ENCODE measurements at regions not wholly inside any gene's neighbourhood (a gene's known extent, or its start where the extent isn't known, plus 50 kb on each side); places are given as distances from the start of the nearest gene placed in this dataset.
"Not testable (repeated sequence)": the region's sequence is repeated elsewhere in the genome, so short reads cannot be mapped to it uniquely, and the experiment has no call there.

DNA sequence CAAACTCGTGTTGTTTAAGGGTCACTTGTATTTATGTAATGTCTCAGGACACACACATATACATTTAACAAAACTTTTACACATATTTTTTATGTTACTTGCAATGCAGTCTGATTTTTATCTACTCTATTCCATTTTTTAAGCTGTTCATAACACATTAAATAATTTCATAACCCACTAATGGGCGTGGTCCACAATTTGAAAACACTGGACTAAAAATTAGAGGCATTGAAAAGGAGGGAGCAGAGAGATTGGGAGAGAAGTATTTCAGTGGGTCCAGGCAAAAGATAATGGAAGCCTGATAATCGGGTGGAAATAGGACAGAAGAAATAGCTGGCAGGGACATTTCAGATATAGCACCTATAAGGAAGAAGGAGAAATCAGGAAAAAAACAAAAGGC, 597.3 kb upstream of the CLINT1 start:
- no peak for DNase-seq (ENCODE audit: low read depth in 4 of 4, low spot score in 3 of 4)

GRCh38 chr5:158451993-158452672, 593.2 kb upstream of the CLINT1 start:
- no peak for DNase-seq (ENCODE audit: low read depth in 4 of 4, low spot score in 3 of 4)

DNA sequence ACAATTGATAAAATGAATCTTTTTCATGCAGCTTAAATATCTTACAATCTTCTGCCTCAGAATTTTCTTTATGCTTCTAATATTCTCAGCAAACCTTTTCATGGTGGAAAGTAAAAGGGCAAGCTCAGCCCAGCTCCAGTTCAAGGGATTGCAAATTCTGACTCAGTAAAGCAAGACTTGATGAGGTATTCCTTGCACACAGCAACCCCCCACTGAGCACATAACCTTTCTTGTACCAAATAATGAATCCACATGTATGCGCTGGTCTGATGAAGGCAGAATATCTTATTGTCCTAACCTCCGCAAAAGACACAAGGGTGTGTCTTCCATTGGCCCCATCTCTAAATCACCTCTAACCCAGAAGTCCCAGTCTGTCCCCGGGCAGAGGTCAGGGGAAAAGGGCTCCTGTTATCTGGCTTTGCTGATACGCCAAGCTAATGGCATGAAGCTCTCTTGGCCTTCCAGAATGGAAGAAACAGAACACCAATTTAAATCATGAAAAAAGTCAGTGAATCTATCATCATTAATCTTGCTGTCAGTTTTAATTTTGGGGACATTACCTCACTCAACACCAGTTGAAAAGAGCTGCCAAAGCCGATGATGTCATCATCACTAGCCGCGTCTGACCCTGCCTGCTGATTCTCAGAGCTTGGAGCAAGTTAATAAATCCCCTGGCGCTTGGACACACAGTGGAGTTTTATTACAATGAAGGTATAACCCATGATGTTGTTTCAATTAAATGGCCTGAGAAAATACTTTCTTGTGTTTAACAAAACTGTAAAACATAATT, 592.5 kb upstream of the CLINT1 start:
- DNase-seq (ENCODE audit: low read depth in 4 of 4, low spot score in 3 of 4): no peak

DNA sequence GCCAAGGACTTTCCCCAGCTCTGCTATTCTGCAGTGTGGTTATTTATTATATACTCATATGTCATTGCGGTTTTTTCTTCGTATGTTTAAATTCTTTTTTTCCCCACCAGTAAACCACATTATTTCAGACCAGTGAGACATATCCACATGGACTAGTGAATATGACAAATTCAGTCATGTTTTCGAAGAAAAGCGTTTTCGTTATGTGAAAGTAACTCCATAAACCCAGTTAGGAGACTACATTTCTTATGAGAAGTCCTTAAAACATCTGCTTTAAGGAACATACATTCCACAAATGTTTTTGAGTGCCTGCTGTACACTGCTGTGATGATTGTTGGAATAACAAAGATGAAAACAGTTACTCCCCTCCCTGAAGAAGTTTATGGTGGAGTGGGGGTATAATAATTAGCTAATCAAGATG, 591.8 kb upstream of the CLINT1 start:
- DNase-seq (ENCODE audit: low read depth in 4 of 4, low spot score in 3 of 4): no peak

DNA sequence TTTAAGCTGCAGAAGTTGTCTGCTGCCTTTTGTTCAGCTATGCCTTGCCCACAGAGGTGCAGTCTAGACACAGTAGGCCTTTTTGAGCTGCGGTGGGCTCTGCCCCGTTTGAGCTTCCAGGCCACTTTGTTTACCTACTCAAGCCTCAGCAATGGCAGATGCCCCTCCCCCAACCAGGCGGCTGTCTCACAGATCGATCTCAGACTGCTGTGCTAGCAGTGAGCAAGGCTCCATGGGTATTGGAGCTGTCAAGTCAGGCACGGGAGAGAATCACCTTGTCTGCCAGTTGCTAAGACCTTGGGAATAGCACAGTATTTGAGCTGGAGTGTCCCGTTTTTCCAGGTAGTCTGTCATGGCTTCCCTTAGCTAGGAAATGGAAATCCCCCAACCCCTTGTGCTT, 587.8 kb upstream of the CLINT1 start:
- DNase-seq (ENCODE audit: low read depth in 4 of 4, low spot score in 3 of 4): not testable (repeated sequence)

DNA sequence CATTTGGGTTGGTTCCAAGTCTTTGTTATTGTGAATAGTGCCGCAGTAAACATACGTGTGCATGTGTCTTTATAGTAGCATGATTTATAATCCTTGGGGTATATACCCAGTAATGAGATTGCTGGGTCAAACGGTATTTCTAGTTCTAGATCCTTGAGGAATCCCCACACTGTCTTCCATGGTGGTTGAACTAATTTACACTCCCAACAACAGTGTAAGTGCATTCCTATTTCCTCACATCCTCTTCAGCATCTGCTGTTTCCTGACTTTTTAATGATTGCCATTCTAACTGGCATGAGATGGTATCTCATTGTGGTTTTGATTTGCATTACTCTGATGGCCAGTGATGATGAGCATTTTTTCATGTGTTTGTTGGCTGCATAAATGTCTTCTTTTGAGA, 580.3 kb upstream of the CLINT1 start:
- DNase-seq (ENCODE audit: low read depth in 4 of 4, low spot score in 3 of 4): not testable (repeated sequence)

DNA sequence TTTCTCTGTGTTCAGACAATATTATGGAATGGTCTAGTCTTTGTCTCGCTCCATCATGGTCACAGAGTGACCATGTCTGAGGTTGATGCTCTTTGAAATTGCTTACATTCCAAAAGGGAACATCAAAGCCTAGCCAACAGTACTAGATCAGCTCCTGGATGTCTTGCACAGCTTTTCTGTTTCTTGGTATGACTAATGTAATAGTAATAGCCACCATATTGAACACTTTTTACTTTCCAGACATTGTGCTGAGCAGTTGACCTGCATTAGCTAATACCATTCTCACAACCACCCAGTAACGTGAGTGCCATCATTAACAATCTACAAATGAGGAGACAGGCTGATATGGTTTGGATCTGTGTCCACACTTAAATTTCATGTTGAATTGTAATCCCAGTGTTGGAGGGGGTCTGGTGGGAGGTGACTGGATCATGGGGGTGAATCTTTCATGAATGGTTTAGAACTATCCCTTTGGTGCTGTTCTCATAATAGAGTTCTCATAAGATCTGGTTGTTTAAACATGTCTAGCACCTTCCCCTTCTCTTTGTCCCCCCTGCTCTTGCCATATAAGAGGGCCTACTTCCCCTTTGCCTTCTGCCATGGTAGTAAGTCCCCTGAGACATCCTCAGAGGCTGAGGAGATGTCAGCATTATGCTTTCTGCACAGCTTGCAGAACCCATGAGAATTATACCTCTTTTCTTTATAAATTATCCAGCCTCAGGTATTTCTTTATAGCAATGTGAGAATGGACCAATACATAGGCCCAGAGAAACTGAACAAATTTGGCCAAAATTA, 577.5 kb upstream of the CLINT1 start:
- no peak for DNase-seq (ENCODE audit: low read depth in 4 of 4, low spot score in 3 of 4)

DNA sequence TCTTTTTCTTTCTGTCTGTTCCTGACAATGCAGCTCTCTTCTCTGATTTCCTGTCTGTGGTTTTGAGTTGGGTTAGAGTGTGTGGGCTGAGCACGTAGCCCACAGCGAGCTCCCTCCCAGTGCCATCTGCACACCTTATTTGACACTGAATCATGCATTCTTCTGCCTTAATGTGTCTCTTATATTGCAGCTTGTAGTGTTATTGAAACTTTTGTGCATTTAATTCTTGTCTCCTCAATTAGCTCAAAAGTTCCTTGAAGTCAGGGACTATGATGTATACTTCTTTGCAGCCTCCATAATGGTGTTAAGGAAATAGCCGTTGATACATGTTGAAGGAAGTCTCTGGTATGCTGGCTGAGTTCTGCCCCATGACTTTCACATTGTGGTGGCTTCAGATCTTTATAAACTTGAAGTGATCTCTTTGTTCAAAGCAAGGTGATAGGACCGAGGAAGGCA, 576.2 kb upstream of the CLINT1 start:
- no peak for DNase-seq (ENCODE audit: low read depth in 4 of 4, low spot score in 3 of 4)

- DNase-seq (ENCODE audit: low read depth in 4 of 4, low spot score in 3 of 4): no peak
These were observed 575.8 kb upstream of the CLINT1 start for GRCh38 chr5:158434749-158435148.

DNA sequence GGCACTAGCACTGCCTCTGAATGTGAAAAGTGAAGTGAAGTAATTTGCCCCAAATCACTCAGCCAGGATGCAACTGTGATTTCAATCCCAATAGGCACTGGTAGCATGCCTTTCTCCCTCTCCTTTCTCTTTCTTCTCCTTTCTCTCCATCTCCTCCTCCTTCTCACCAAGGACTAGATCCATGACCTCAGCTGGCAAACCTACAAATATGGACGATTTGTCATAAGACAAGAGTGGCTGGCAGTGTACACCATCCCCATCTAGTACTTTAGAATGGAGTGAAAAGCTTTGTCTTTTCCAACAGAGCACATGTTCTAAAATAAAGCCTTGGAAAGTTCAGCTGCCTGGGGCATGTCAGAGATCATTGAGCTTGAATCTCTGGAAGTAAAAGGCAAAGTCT, 574.7 kb upstream of the CLINT1 start:
- DNase-seq (ENCODE audit: low read depth in 4 of 4, low spot score in 3 of 4): no peak

GRCh38 chr5:158431369-158432029, 572.6 kb upstream of the CLINT1 start:
- DNase-seq (ENCODE audit: low read depth in 4 of 4, low spot score in 3 of 4): no peak

GRCh38 chr5:158430798-158431167, 571.8 kb upstream of the CLINT1 start:
- DNase-seq (ENCODE audit: low read depth in 4 of 4, low spot score in 3 of 4): no peak

DNA sequence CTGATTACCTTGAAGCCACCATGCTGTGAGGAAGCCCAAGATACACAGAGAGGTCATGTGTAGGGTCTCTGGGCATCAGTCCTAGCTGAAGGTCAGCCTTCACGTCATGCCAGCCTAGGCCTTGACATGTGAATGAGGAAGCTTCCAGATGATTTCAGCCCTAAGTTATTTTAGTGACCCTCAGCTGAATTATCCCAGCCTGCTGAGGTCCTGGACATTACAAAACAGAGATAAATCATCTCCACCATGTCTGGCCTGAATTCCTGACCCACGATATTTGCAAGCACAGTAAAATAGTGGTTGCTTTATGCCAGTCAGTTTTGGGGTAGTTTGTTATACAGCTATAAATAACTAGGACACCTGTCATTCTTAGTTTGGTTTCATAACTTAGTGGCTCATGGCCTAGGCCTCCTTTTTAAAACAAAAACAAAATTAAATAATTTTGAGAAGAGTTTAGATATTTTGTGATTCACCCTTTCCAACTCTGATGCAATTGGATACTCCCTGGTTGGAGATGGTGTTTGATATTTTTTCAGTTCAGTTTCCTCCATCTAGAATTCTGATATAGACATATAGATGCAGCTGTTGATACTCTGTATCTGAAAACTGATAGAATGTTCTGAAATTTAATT, 571.3 kb upstream of the CLINT1 start:
- no peak for DNase-seq (ENCODE audit: low read depth in 4 of 4, low spot score in 3 of 4)

- no peak for DNase-seq (ENCODE audit: low read depth in 4 of 4, low spot score in 3 of 4)
These were observed 570.6 kb upstream of the CLINT1 start for GRCh38 chr5:158429564-158429963.

GRCh38 chr5:158423623-158424200, 564.8 kb upstream of the CLINT1 start:
- no peak for DNase-seq (ENCODE audit: low read depth in 4 of 4, low spot score in 3 of 4)

DNA sequence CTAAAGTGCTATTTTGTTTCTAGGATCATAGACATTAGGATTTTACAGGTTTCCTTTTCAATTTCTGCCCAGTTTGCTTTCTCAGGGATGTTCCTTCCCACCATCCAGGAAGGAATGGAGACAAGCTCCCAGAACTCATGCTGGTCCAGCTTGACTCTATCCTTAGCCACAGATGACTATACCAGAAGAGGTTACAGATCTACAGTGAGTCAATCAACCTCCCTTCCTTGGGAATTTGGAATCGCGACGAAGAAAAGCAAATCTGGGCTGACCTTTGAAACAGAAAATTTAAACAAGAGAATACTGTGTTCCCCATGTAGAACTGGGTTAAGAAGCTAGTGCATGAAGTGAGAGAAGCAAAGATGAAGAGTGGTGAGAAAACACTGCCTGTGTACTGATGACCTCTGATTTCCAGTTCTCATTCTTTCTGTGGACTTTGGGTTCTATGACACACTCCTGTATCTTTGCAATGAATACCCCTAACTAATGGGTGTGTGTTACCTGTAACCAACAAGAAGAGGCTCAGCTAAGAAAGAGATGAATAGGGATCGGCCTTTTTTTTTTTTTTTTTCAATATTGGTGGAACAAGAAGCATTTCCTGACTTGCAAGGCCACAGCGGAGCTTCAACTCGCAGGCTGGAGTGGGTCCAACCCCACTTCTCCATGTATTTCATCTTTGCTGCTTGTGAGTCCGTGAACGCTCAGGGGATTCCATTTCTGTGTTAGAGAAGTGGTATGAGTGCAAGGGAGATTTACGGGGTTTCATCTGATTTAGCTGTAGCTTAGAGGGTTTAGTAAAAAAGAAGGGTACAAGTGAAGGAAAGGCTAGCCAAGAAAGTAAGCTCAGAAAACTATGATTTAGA, 563.9 kb upstream of the CLINT1 start:
- DNase-seq (ENCODE audit: low read depth in 4 of 4, low spot score in 3 of 4): no peak

- no peak for DNase-seq (ENCODE audit: low read depth in 4 of 4, low spot score in 3 of 4)
These were observed 562.4 kb upstream of the CLINT1 start for GRCh38 chr5:158421319-158421718.

DNA sequence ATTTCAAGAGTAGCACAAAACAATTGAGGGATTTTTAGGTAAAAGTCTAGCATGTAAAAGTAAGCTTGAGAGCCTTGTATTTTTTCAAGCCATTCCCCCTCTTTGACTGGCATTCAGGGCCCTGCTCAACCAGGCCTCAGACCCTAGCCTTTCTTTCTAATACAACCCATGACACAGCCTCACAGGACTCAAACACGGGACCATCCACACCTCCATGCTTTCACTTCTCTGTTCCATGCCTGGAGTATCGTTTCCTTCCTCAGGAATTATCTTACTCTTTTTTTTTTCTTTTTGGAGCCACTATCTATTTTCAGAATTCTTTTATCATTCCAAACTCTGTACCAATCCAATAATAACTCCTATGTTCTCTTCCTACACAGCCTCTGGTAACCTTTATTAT, 560.2 kb upstream of the CLINT1 start:
- no peak for DNase-seq (ENCODE audit: low read depth in 4 of 4, low spot score in 3 of 4)

GRCh38 chr5:158414780-158415179, 555.8 kb upstream of the CLINT1 start:
- no peak for DNase-seq (ENCODE audit: low read depth in 4 of 4, low spot score in 3 of 4)
